HG03378 (cell line): ENCODE measurements at regions not wholly inside any gene's neighbourhood (a gene's known extent, or its start where the extent isn't known, plus 50 kb on each side); places are given as distances from the start of the nearest gene placed in this dataset.

Source experiments
- ATAC-seq: cut with Tn5 transposase; IDR thresholded peaks from one replicate; pipeline ENCODE4 v1.9.1; 2021; ENCODE audit warnings: mild to moderate bottlenecking, moderate library complexity; ENCODE audit not compliant: unreplicated experiment

- ATAC-seq = peak; percentile 34
Measured at GRCh38 chr6:126803769-126804168, 314.7 kb upstream of the RSPO3 start.

DNA sequence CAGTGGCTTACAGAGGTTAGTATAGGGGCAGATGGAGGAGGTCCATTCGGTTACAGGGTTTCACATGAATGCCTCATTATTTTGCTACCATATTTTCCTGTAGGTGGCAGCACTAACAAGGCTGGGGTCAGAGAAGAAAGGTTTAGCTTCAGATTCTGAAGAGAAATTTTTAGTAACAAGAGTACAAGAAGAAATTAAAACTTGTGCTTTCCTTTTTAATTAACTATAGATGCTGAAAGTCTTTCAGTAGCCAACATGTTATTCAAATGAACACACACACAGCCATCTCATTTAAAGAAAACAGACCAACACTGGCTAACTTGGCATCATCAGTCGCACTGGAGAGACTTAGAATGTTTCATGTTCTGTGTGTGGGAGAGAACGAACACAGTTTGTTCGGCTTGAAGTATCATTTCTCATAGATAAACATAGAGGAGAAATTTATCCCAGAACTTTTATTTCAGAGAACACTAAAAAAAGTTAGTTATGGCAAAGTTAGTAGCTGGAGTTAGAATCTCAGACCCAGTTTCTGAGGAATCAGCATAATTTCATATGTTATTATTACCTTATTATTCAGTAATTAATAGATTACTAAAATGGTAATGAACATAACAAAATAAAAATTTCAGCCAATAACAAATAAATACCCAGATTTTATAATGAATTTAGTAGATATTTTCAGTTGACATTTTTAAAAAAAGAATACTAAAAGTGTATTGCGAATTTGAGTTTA is 314.0 kb upstream of the RSPO3 start:
- peak; percentile 81 for ATAC-seq

- no peak for ATAC-seq
Measured at GRCh38 chr6:126805861-126806260, 312.6 kb upstream of the RSPO3 start.

DNA sequence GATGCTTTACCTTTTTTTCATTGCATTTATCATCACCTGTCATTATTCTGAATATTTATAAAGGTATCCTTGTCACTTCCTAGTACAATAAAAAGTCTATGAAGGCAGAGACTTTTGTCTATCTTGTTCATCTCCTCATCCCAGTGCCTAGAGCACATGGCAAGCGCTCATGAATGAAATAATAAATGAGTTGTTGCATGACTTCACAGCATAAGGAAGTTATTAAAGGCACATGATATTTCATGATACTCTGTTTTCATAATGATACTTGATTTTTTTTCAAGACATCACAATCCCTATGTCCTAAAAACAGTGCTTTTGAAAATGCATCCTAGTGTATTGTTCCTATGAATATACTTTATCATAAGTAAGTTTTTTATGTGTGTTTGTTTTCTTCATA is 310.6 kb upstream of the RSPO3 start:
- ATAC-seq = no peak

- ATAC-seq = no peak
Measured at GRCh38 chr6:126811321-126811720, 307.1 kb upstream of the RSPO3 start.

GRCh38 chr6:126812010-126812409 is 306.5 kb upstream of the RSPO3 start:
- no peak for ATAC-seq

- ATAC-seq = no peak
Measured at GRCh38 chr6:126812651-126813050, 305.8 kb upstream of the RSPO3 start.

- ATAC-seq = no peak
Measured at GRCh38 chr6:126820634-126821033, 297.8 kb upstream of the RSPO3 start.

DNA sequence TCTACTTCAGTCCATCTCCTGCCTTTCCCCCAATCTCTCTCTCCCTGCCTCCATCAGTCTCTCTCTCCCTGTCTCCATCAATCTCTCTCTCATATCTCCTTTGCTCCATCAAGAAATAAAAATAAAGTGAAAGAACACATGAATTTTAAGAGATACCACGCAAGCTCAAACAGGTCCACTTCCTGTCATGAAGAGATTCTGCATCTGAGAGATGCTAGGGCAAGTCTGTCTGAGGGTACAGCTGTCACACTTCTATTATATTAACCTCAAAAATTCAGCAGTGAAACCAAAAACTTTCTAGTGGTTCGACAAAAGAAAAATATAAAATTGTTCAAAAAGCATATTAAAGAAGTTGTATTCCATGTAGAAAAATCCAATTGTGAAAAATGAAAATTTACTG is 296.8 kb upstream of the RSPO3 start:
- no peak for ATAC-seq

DNA sequence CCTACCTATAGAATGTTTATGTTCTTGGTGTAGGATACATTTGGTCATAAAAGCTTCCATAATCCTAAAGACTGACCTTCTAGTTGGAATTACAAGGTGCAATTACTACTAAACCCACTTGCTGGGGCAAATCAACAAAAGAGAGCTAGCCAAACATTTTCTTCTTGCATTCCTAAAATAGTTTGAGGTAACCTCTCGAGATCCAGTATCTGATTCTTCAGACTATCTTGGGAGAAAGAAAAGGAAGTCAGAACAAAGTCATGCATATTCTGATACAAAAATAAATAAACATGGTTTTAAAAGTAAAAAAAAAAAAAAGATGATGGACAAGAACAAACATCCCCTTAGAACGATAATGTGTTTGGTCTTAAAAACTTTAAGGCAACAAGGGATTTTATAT is 294.2 kb upstream of the RSPO3 start:
- no peak for ATAC-seq

GRCh38 chr6:126824815-126825214 is 293.7 kb upstream of the RSPO3 start:
- no peak for ATAC-seq

DNA sequence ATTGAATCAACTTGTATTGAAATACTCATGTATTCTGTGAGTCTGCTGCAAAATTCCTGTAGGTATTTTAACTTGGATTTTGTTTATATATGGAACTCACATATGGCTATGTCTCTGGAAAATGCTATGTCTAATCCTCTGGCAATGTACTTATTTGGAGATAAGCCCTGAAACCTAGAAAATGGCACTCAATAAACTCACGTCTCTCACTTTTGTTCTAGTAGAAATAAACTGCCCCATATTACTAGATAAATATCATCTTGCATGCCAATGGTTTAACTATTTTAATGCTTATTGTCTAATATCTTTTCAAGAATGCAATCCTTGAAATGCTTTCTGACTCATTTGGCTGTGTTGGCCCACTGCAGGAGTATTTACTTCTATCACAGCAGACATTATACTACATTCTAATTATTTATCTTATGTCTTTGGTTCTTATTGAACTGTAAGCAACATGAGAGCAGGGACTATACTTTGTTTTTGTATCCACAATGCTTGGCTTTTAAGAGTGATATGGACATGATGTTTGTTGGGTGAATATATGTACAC is 292.2 kb upstream of the RSPO3 start:
- ATAC-seq = no peak

GRCh38 chr6:126831461-126831860 is 287.0 kb upstream of the RSPO3 start:
- no peak for ATAC-seq

DNA sequence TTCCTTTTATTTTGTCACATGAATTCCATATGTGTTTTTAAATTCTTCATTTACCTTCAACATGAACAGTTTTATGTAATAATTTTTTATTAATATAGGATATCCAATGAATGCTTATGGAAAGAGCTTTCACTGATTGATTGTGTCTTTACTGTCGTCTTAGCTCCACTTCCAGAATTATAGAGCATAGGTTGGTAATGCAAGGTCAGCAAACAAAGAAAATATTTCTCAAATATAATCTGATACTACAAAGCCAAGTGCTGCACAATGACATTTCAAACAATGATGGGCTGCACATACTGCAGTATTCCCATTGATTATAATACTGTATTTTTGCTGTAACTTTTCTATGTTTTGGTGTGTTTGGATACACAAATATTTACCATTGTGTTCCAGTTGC is 275.7 kb upstream of the RSPO3 start:
- no peak for ATAC-seq

- ATAC-seq = no peak
Measured at GRCh38 chr6:126848119-126848518, 270.4 kb upstream of the RSPO3 start.

- ATAC-seq = no peak
Measured at GRCh38 chr6:126867641-126868040, 250.8 kb upstream of the RSPO3 start.

- ATAC-seq = no peak
Measured at GRCh38 chr6:126873351-126873750, 245.1 kb upstream of the RSPO3 start.

- no peak for ATAC-seq
Measured at GRCh38 chr6:126873791-126874190, 244.7 kb upstream of the RSPO3 start.

- ATAC-seq = no peak
Measured at GRCh38 chr6:126876446-126876845, 242.0 kb upstream of the RSPO3 start.

- no peak for ATAC-seq
Measured at GRCh38 chr6:126880964-126881363, 237.5 kb upstream of the RSPO3 start.

DNA sequence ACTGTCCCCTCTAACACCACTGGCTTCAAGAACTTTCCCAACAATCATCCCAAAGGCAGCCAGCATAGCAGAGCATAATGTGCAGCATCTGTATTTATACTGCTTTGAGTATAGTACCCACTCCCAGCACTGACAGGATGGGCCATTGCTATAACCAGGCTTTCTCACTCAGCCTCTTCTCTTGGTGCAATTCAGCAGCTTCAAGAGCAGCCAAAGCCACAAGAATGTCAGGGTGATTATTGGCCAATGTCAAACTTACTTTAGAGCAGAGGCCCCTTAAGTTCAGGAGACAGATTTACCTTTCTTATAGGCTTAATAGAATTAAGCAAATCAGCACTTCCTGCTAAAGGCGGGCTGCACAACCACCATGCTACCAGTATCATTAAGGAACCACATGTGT is 232.4 kb upstream of the RSPO3 start:
- no peak for ATAC-seq

DNA sequence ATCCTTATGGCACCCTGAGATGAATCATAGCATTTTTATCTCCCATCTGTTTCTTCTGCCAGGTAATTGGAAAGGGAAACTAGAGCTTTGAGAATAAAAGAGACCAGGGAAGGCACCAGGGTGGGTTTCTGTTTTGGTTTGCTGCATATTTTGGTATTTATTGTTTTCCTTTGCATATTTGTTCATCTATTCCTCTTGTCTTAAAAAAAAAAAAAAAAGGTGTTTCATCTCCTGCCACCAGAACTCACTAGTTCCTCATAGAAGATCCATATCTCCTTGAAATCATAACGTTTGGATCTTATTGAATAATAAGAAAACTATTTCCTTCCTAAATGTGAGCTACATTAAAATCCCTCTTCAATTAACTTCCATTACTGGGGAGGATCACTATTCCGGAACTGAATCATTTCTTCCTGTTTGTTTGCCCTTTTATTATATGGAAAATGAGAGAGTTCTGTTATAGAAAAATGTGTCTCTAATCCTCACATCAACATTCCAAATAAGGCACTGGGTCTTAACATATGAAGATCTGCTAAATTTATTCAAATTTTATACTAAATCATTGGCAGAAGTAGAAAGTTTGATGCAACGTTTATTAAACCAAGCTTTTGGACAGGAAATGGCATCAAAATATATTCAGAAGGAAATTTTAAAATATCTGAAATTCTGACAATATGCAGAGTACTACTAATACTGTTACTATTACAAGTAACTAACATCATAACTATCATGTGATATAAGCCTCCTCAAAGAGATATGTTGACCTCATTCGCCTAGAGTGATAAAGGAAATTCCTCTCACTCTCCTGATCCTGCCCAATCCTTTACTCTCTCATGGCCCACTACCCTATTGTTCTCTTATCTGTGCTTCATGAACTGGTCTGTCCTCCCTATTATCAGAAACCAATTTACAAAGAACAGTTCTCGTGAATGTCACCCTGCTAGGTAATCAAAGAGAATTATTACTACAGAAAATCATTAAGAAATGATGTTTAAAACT is 229.4 kb upstream of the RSPO3 start:
- ATAC-seq = no peak
